ENCODE measurements at regions not wholly inside any gene's neighbourhood (a gene's known extent, or its start where the extent isn't known, plus 50 kb on each side); places are given as distances from the start of the nearest gene placed in this dataset.

- no peak overlapping the region for H3K27ac ChIP-seq
- no peak for DNase-seq (ENCODE audit: low read depth, low spot score)
Observed at GRCh38 chr2:51105811-51106210, 73.9 kb upstream of the NRXN1 start.

GRCh38 chr2:51103205-51103604 is 71.3 kb upstream of the NRXN1 start:
- DNase-seq (ENCODE audit: low read depth, low spot score), result no peak
- no peak overlapping the region for H3K27ac ChIP-seq

- no peak for DNase-seq (ENCODE audit: low read depth, low spot score)
- no peak overlapping the region for H3K27ac ChIP-seq
Observed at GRCh38 chr2:51093016-51093415, 61.1 kb upstream of the NRXN1 start.

DNA sequence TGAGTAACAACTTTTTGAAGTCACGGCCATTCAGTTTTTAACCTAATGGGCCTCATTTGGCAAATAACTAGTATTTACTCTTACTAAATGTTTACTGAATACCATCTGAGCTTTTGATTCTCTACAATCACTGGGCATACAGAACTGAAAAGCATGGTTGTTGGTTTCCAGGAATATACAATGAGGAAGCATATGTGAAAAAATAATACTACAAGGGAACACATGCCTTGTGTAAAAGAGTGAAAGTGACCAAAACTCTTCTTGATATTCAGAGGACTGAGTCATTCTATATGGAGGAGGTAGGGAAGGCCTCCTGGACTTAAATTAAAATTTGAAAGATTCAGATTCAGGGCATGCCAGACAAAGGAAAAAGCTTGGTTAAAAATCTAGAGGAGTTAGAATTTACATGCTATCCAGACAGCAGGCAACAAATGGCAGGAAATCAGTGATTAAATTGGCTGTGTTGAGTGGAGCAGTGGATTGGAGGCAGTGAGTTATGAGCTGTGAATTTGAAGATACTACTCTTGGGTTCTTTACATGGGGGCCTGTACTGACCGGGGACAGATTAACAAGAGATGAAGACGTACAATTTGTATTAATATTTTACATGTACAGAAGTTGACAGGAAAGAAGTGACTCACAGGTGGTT is 53.6 kb upstream of the NRXN1 start:
- no peak for DNase-seq (ENCODE audit: low read depth, low spot score)
- no peak overlapping the region for H3K27ac ChIP-seq

GRCh38 chr2:51084750-51085149 is 52.8 kb upstream of the NRXN1 start:
- no peak overlapping the region for H3K27ac ChIP-seq
- DNase-seq (ENCODE audit: low read depth, low spot score), result no peak
